ENCODE measurements at regions not wholly inside any gene's neighbourhood (a gene's known extent, or its start where the extent isn't known, plus 50 kb on each side); places are given as distances from the start of the nearest gene placed in this dataset.

DNA sequence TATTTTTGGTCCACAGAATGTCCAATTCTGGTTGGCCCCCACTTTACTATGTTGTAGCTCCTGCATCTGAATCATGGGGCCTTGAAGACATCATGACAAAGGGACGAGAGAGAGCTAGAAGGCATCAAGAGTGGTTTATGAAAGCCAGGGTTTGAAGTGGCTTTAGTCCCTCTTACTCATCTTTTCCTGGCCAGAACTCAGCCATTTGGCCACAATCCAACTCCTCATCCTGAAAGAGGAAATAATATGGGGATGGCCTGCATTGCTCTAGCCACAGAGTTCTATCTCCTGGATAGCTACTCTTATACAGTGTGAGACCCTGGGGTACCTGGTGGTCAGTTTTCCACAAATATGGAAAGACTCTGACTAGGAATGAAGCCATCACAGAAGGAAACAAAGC lies 418.9 kb downstream of the XPNPEP1 start:
- Histone ChIP-seq H3K36me3 (ENCODE audit: control insufficient read depth, insufficient read depth, low read length) (no peaks in the 10 kb centered on the region), H3K18ac (ENCODE audit: low read depth, low read length) (no peak overlapping the region), H3K4me1 (ENCODE audit: control insufficient read depth, insufficient read depth, low read length) (no peaks in the 10 kb centered on the region), H3K23ac (ENCODE audit: low read depth, low read length) (no peak overlapping the region), H2AK9ac (replicated peaks; ENCODE audit: low read depth, low read length, poor library complexity) (no peak overlapping the region), H3K27ac (ENCODE audit: insufficient read depth, low read length) (no peak overlapping the region), H3K9me3 (ENCODE audit: control insufficient read depth, insufficient read depth, low read length) (peaks cover 2% of the 10 kb centered on the region; the same call in 1 of the 2 replicates), H3K14ac (replicated peaks; ENCODE audit: low read depth, low read length) (no peak overlapping the region), H2AK5ac (ENCODE audit: low read depth, low read length) (no peak overlapping the region), H3K56ac (ENCODE audit: extremely low read depth, insufficient read depth, low read length) (no peak overlapping the region), H4K91ac (ENCODE audit: insufficient read depth, low read depth, low read length) (no peak overlapping the region), H2BK5ac (ENCODE audit: low read depth, low read length, poor library complexity, severe bottlenecking) (no peak overlapping the region), H3K79me1 (ENCODE audit: low read depth in 1 of 2, low read length in 2 of 2) (no peaks in the 10 kb centered on the region), H4K8ac (ENCODE audit: low read depth in 2 of 2, low read length in 2 of 2) (no peak overlapping the region), H2BK120ac (ENCODE audit: low read depth, low read length) (no peak overlapping the region), H2AFZ (replicated peaks; ENCODE audit: low read length, poor library complexity) (no peak overlapping the region), H3K9me1 (ENCODE audit: insufficient read depth, low read length) (no peaks in the 10 kb centered on the region), H3K4me2 (ENCODE audit: low read depth, low read length) (no peak overlapping the region), H3K4ac (ENCODE audit: low read depth, low read length) (no peak overlapping the region), H4K5ac (ENCODE audit: low read depth, low read length) (no peak overlapping the region), H2BK20ac (ENCODE audit: low read depth, low read length) (no peak overlapping the region), H2BK15ac (ENCODE audit: low read depth, low read length) (no peak overlapping the region), H4K20me1 (ENCODE audit: insufficient read depth, low read length) (no peaks in the 10 kb centered on the region), H3K9ac (ENCODE audit: low read depth, low read length) (no peak overlapping the region), H3K27me3 (ENCODE audit: control insufficient read depth, insufficient read depth, low read length) (no peaks in the 10 kb centered on the region), H3K4me3 (ENCODE audit: insufficient read depth, low read depth, low read length) (no peak overlapping the region)
- DNase-seq (no peak), ATAC-seq (ENCODE audit: low read depth) (no peak)
- in situ Hi-C loops (cut with MboI; ENCODE audit: low sequenced_read_pairs), result no loop called here
- no TSS peak for BruUV-seq (replicated peaks)
- POLR2A ChIA-PET (ENCODE audit: unreplicated experiment), result no interaction called here
- TF ChIP-seq NFE2L2 (IDR thresholded peaks at IDR 0.05; ENCODE audit: low read depth, low read length) (no peak), RFX5 (IDR thresholded peaks at IDR 0.05; ENCODE audit: low read depth, low read length) (no peak), RAD21 (IDR thresholded peaks at IDR 0.05; ENCODE audit: low read length) (no peak), SMC3 (IDR thresholded peaks at IDR 0.05; ENCODE audit: low read depth, low read length) (no peak), FOS (IDR thresholded peaks at IDR 0.05; ENCODE audit: low read depth, low read length) (no peak), MXI1 (IDR thresholded peaks at IDR 0.05; ENCODE audit: borderline replicate concordance, low read depth, low read length) (no peak), MAFK (IDR thresholded peaks at IDR 0.05; ENCODE audit: low read depth, low read length) (no peak), POLR2A (IDR thresholded peaks at IDR 0.05; ENCODE audit: low read depth, low read length) (no peak), BHLHE40 (IDR thresholded peaks at IDR 0.05; ENCODE audit: low read depth, low read length) (no peak), CEBPB (IDR thresholded peaks at IDR 0.05; ENCODE audit: low read depth, low read length) (no peak), MAZ (IDR thresholded peaks at IDR 0.05; ENCODE audit: borderline replicate concordance, low read depth, low read length) (no peak), CHD1 (IDR thresholded peaks at IDR 0.05; ENCODE audit: low read depth, low read length) (no peak), RCOR1 (IDR thresholded peaks at IDR 0.05; ENCODE audit: insufficient replicate concordance, low read length) (no peak)
- TF ChIP-seq, protein P1, sequence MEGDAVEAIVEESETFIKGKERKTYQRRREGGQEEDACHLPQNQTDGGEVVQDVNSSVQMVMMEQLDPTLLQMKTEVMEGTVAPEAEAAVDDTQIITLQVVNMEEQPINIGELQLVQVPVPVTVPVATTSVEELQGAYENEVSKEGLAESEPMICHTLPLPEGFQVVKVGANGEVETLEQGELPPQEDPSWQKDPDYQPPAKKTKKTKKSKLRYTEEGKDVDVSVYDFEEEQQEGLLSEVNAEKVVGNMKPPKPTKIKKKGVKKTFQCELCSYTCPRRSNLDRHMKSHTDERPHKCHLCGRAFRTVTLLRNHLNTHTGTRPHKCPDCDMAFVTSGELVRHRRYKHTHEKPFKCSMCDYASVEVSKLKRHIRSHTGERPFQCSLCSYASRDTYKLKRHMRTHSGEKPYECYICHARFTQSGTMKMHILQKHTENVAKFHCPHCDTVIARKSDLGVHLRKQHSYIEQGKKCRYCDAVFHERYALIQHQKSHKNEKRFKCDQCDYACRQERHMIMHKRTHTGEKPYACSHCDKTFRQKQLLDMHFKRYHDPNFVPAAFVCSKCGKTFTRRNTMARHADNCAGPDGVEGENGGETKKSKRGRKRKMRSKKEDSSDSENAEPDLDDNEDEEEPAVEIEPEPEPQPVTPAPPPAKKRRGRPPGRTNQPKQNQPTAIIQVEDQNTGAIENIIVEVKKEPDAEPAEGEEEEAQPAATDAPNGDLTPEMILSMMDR (conservative IDR thresholded peaks at IDR 0.05; ENCODE audit: low read depth, low read length), result no peak
- TF ChIP-seq, protein P2, sequence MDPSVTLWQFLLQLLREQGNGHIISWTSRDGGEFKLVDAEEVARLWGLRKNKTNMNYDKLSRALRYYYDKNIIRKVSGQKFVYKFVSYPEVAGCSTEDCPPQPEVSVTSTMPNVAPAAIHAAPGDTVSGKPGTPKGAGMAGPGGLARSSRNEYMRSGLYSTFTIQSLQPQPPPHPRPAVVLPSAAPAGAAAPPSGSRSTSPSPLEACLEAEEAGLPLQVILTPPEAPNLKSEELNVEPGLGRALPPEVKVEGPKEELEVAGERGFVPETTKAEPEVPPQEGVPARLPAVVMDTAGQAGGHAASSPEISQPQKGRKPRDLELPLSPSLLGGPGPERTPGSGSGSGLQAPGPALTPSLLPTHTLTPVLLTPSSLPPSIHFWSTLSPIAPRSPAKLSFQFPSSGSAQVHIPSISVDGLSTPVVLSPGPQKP (IDR thresholded peaks at IDR 0.05; ENCODE audit: borderline replicate concordance, low read depth, low read length), result no peak
- TF ChIP-seq, protein P3, sequence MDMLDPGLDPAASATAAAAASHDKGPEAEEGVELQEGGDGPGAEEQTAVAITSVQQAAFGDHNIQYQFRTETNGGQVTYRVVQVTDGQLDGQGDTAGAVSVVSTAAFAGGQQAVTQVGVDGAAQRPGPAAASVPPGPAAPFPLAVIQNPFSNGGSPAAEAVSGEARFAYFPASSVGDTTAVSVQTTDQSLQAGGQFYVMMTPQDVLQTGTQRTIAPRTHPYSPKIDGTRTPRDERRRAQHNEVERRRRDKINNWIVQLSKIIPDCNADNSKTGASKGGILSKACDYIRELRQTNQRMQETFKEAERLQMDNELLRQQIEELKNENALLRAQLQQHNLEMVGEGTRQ (IDR thresholded peaks at IDR 0.05; ENCODE audit: low read depth, low read length), result no peak
- WGBS, 2 experiments (ENCODE audit: extremely low coverage in 2 of 2, insufficient read length in 1 of 2), result no CpG with 5 or more reads among the region's 1 CpG
- intact Hi-C loops (cut with micrococcal nuclease), result no loop called here
- dilution Hi-C loops (cut with HindIII; ENCODE audit: low sequenced_read_pairs, unreplicated experiment), result no loop called here
- CTCF ChIA-PET, result interaction anchor here (0.9 kb wide), 1 partner anchor 9 kb away, joined by 3 read pairs; no protein-coding TSS in a partner anchor

Measured in IMR-90 (cell line).